Nephron (organoid): ENCODE measurements at regions not wholly inside any gene's neighbourhood (a gene's known extent, or its start where the extent isn't known, plus 50 kb on each side); places are given as distances from the start of the nearest gene placed in this dataset.

ENCODE experiments used
- H3K27ac Mint-ChIP-seq, 3 experiments: 2 replicates each; pipeline ENCODE4 v1.8.0; 2020; ENCODE audit warnings: mixed read lengths in 3 of 3, mild to moderate bottlenecking in 2 of 3, moderate library complexity in 1 of 3
- H3K27me3 Mint-ChIP-seq: 2 replicates; pipeline ENCODE4 v1.8.0; 2021; ENCODE audit warnings: low read depth, mild to moderate bottlenecking, moderate library complexity, mixed read lengths
- H3K36me3 Mint-ChIP-seq: 2 replicates; pipeline ENCODE4 v1.8.0; 2020; ENCODE audit warnings: low read depth, mixed read lengths
- H3K4me1 Mint-ChIP-seq: 2 replicates; pipeline ENCODE4 v1.8.0; 2020; ENCODE audit warnings: mixed read lengths
- H3K4me3 Mint-ChIP-seq, 3 experiments: 2 replicates each; pipeline ENCODE4 v1.8.0; 2020; ENCODE audit warnings: mild to moderate bottlenecking in 3 of 3, mixed read lengths in 3 of 3, moderate library complexity in 2 of 3
- H3K9me3 Mint-ChIP-seq: 2 replicates; pipeline ENCODE4 v1.8.0; 2020; ENCODE audit warnings: mixed read lengths
- TF ChIP-seq, protein P1 (sequence below), 3 experiments: fragments of 200-600 bp; sonication (generic); IDR thresholded peaks; one replicate each; pipeline ENCODE4 v1.5.0; 2021; ENCODE audit warnings: antibody characterized with exemption in 3 of 3; ENCODE audit not compliant: unreplicated experiment in 3 of 3

DNA sequence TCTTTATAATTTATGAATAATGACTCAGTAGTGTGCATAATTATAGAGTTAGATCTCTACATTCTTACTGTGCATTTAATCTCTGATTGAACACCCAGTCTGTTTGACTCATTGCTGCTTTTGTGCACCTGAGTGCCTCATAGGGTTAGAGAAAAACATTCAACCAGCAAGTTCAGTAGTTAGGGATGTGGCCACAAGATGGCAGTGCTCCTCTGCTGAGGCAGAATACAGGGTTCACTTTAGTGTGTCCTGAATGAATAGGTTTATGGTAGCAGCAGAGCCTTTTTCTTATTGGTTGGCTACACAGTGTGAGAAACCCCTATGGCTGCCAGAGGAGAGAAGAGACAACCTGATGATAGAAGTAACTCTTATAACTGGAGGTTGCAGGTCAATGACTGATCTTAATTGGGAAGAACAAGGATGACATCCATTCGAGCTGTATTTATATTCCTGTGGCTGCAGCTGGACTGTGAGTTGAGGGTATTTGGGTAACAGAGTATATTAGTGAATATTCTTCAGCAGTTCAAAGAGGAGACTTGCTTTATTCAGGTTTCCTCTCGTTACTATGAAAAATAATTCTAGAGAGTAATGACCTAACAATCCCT lies 194.9 kb upstream of the OR4E1 start:
- no peaks in the 10 kb centered on the region for H3K27me3 Mint-ChIP-seq
- H3K36me3 Mint-ChIP-seq = no peaks in the 10 kb centered on the region
- H3K9me3 Mint-ChIP-seq = peaks cover 2% of the 10 kb centered on the region
- no peak overlapping the region for H3K27ac Mint-ChIP-seq
- TF ChIP-seq, protein P1, sequence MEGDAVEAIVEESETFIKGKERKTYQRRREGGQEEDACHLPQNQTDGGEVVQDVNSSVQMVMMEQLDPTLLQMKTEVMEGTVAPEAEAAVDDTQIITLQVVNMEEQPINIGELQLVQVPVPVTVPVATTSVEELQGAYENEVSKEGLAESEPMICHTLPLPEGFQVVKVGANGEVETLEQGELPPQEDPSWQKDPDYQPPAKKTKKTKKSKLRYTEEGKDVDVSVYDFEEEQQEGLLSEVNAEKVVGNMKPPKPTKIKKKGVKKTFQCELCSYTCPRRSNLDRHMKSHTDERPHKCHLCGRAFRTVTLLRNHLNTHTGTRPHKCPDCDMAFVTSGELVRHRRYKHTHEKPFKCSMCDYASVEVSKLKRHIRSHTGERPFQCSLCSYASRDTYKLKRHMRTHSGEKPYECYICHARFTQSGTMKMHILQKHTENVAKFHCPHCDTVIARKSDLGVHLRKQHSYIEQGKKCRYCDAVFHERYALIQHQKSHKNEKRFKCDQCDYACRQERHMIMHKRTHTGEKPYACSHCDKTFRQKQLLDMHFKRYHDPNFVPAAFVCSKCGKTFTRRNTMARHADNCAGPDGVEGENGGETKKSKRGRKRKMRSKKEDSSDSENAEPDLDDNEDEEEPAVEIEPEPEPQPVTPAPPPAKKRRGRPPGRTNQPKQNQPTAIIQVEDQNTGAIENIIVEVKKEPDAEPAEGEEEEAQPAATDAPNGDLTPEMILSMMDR (IDR thresholded peaks at IDR 0.05; ENCODE audit: unreplicated experiment in 3 of 3) = peak; percentile 56 to 69 (median 68)
- H3K4me1 Mint-ChIP-seq = no peaks in the 10 kb centered on the region
- no peak overlapping the region for H3K4me3 Mint-ChIP-seq

DNA sequence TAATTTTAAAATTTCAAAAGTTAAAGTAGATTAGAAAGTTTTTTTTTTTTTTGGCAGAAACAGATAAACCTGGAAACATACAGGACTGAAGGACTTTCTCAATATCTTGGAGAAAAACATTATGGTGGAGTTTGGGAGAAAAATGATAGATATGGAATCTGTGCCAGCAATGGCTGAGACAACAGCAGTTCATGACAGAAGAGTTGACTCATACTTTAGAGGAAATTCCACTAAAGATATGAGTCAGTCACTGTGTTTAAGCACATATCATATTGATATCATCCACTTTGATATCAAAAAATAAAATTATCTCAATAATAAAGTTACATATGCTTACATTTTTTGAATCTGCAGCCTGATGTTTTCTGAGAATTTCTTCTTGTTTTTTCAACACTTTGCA lies 193.9 kb upstream of the OR4E1 start:
- Mint-ChIP-seq H3K9me3 (peaks cover 2% of the 10 kb centered on the region), H3K36me3 (no peaks in the 10 kb centered on the region), H3K4me3 (no peak overlapping the region), H3K27me3 (peaks cover 3% of the 10 kb centered on the region), H3K27ac (no peak overlapping the region), H3K4me1 (no peaks in the 10 kb centered on the region)
- TF ChIP-seq, protein P1 (IDR thresholded peaks at IDR 0.05; ENCODE audit: unreplicated experiment in 3 of 3) = no peak

DNA sequence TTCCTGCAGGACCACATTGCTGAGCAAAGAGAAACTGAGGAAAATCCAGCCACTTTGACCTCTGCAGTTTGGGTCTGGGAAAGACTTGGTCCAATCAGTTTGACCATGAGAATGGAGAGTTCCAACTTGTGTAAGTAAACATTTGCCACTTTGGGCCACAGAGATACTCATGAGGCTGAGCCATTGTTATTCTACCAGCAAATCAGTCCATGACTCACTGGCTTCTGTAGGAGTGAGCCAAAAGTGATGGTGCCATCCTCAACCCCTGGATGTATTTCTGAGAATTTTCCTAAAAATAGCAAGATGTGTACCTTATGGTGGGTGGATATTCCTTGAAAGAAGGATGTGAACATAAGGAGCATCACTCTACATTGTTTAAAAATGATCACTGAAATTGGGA lies 192.9 kb upstream of the OR4E1 start:
- Mint-ChIP-seq H3K9me3 (peaks cover 2% of the 10 kb centered on the region), H3K27ac (no peak overlapping the region), H3K36me3 (no peaks in the 10 kb centered on the region), H3K4me1 (no peaks in the 10 kb centered on the region), H3K27me3 (peaks cover 3% of the 10 kb centered on the region), H3K4me3 (no peak overlapping the region)
- TF ChIP-seq, protein P1 (IDR thresholded peaks at IDR 0.05; ENCODE audit: unreplicated experiment in 3 of 3) = no peak

DNA sequence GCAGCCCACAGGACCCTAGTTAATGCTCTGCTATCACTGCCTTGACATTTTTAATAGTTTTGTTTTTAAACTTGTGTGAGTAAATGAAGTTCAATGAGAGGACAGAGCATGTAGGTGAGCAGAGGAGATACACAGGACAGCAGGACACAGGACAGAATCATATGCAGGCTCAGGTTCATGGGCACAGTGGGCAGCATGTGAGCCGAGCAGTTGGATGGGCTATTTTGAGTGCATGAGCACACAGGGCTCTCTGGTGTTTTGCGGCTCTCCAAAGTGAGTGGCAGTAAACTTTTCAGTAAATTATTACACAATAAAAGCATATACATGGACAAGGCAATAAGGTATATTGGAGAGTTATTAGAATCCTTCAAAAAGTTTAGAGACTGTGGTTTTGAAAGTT lies 189.7 kb upstream of the OR4E1 start:
- H3K4me1 Mint-ChIP-seq = no peaks in the 10 kb centered on the region
- H3K27me3 Mint-ChIP-seq = peaks cover 3% of the 10 kb centered on the region
- H3K4me3 Mint-ChIP-seq = no peak overlapping the region
- no peaks in the 10 kb centered on the region for H3K9me3 Mint-ChIP-seq
- H3K36me3 Mint-ChIP-seq = no peaks in the 10 kb centered on the region
- TF ChIP-seq, protein P1 (IDR thresholded peaks at IDR 0.05; ENCODE audit: unreplicated experiment in 3 of 3) = no peak
- peak overlapping the region in 1 of 3 experiments; percentile 2 for H3K27ac Mint-ChIP-seq

DNA sequence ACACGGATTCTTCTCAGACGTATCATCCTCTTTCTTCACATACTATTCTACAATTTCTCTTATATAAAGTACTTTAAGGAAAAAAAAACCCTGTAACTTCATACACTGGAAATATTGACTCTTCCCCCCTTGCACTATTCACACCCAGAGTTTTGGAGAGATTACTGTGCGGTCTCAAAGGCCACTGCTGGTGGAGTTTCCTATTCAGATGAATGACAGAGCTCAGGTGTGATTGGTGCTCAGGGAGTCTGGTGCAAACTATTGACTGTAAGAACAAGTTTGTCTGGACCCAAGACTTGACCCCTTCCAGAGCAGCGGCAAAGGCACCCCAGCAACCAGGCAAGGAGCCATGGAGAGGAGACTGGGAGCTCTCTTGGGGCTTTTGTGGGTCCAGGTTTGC lies 187.5 kb upstream of the OR4E1 start:
- Mint-ChIP-seq H3K27ac (no peak overlapping the region), H3K9me3 (no peaks in the 10 kb centered on the region), H3K4me1 (no peaks in the 10 kb centered on the region), H3K36me3 (no peaks in the 10 kb centered on the region), H3K27me3 (peaks cover 3% of the 10 kb centered on the region), H3K4me3 (no peak overlapping the region)
- TF ChIP-seq, protein P1 (IDR thresholded peaks at IDR 0.05; ENCODE audit: unreplicated experiment in 3 of 3) = no peak

DNA sequence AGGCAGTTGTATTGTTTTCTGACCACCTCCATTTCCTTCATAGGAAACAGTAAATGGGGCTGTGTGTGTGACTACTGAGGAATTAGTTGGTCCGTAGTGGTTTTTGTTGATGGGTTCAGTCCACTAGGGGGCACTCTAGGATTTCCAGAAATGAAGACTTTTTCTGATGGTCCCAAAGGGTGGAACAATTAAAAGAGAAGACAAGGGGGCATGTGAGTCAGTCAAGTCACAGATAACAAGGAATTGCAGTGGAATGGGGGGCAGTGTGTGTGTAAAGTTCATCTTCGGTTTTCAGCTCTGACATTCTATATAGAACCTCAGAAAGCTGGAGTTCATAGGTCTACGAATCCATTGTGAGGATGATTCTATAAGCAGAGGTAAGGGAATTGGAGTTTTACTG lies 186.6 kb upstream of the OR4E1 start:
- Mint-ChIP-seq H3K4me1 (no peaks in the 10 kb centered on the region), H3K27ac (no peak overlapping the region), H3K27me3 (peaks cover 3% of the 10 kb centered on the region), H3K9me3 (no peaks in the 10 kb centered on the region), H3K4me3 (no peak overlapping the region), H3K36me3 (no peaks in the 10 kb centered on the region)
- TF ChIP-seq, protein P1 (IDR thresholded peaks at IDR 0.05; ENCODE audit: unreplicated experiment in 3 of 3) = peak in 1 of 3 experiments; percentile 23
